VCaP (cell line): ENCODE measurements at regions not wholly inside any gene's neighbourhood (a gene's known extent, or its start where the extent isn't known, plus 50 kb on each side); places are given as distances from the start of the nearest gene placed in this dataset.

Experiments
- H3K27ac ChIP-seq: fragments of 450-650 bp; 2 replicates; pipeline ENCODE4 v1.5.1; 2017
- CTCF ChIP-seq: fragments of 450-650 bp; conservative IDR thresholded peaks from 2 replicates; pipeline ENCODE4 v1.5.1; 2017; ENCODE audit warnings: mild to moderate bottlenecking, moderate library complexity

GRCh38 chr11:24321229-24321628 is 175.6 kb upstream of the LUZP2 start:
- no peak overlapping the region for H3K27ac ChIP-seq
- TF ChIP-seq CTCF: no peak

DNA sequence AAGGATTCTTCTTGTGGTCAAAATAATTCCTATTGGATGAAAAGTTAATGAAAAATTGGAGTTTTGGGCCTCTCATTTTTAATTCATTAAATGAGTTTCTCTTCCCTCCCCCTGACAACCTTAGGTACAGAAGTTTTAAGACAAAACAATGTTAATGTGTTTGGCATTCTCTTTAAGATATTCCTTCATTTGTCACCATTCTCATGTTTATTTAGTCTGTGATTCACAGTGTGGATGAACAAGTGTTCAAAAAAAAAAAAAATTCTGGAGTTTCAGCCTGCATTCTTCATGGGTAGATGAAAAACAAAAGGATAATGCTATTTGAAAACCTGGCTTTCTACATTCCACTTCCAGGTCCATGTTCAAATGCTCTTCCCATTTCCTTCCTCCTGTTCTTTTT is 172.6 kb upstream of the LUZP2 start:
- no peak for TF ChIP-seq CTCF
- H3K27ac ChIP-seq: no peak overlapping the region

GRCh38 chr11:24344222-24344621 is 152.6 kb upstream of the LUZP2 start:
- no peak for TF ChIP-seq CTCF
- H3K27ac ChIP-seq: peak overlapping the region; percentile 52

GRCh38 chr11:24348908-24349307 is 147.9 kb upstream of the LUZP2 start:
- TF ChIP-seq CTCF: no peak
- no peak overlapping the region for H3K27ac ChIP-seq

GRCh38 chr11:24351179-24351578 is 145.7 kb upstream of the LUZP2 start:
- TF ChIP-seq CTCF: no peak
- no peak overlapping the region for H3K27ac ChIP-seq

DNA sequence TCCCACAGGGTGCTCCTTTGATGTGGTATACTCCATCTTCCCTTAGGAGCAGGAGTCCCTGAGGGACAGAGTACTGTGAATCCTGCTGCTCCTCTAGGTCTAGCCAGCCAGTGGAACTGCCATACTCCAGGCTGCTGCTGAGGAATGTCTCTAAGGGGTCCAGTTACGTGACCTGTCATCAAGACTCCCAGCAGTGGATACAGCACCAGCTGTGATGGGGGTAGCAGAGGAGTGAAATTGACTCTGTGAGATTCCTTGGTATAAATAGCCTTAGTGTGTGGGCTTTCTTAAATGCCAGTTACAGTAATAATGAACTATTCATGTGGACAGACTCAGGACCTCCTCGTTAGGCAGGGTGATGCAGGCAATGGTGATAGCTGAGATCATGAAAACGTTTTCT is 140.4 kb upstream of the LUZP2 start:
- TF ChIP-seq CTCF: no peak
- peak overlapping the region; percentile 76; the same call in 1 of the 2 replicates for H3K27ac ChIP-seq

DNA sequence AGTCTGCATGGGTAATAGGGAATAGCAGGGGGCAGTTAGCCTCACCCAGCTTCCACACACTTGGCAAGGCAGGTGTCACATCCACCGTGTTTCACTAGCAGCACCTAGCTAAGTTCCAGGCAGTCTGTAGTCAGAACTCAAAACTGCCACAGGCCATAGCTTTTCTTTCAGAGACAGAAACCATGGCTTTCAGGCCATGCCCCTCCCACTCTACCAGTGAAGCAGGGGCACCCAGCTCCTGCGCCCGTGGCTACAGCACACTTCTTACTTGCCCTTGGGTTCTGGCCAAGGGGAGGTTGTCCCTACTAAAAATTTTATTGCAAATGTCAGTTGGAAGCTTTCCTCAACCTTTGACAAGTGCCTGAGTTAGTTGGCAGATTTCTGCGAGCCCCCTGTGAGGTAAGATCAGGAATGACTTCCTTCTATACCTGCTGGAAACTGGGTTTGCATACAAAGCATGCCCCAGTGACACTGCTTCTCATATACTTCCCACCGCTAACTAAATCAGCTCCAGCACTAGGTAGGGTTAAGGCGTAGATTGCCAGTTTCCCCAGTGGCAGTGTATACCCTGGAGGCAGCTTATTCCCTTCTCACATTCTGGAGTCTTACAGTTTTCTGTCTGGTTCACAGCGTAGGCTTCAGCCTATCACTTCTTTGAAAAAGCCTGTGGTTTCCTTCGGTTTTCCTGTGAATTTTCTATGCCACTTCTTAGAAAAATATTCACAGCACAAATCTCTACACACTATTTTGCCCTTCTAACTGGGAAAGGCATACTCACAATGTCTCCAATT is 139.0 kb upstream of the LUZP2 start:
- peak overlapping the region; percentile 76 for H3K27ac ChIP-seq
- TF ChIP-seq CTCF: no peak
